ENCODE measurements at regions not wholly inside any gene's neighbourhood (a gene's known extent, or its start where the extent isn't known, plus 50 kb on each side); places are given as distances from the start of the nearest gene placed in this dataset.

GRCh38 chr12:83210933-83211332 is 524.2 kb downstream of the TMTC2 start:
- no peaks in the 10 kb centered on the region for H3K9me3 ChIP-seq
- H3K36me3 ChIP-seq: no peaks in the 10 kb centered on the region
- H3K4me1 ChIP-seq: no peaks in the 10 kb centered on the region
- TF ChIP-seq POLR2A (IDR thresholded peaks at IDR 0.05) (no peak), CTCF (IDR thresholded peaks at IDR 0.05) (no peak), POLR2AphosphoS5 (IDR thresholded peaks at IDR 0.05) (no peak), EP300 (IDR thresholded peaks at IDR 0.05) (no peak)
- no peak for DNase-seq
- H3K27me3 ChIP-seq: no peaks in the 10 kb centered on the region
- no peak overlapping the region for H3K4me3 ChIP-seq
- H3K27ac ChIP-seq: no peak overlapping the region
- WGBS, 2 donors: 75 to 76% methylated on average over 2 of the region's 2 CpGs
- no peak for ATAC-seq (ENCODE audit: low FRiP score in 2 of 2)

- no peaks in the 10 kb centered on the region for H3K27me3 ChIP-seq
These were observed 512.4 kb downstream of the TMTC2 start for GRCh38 chr12:83199069-83199468.

GRCh38 chr12:83198291-83199015 is 511.7 kb downstream of the TMTC2 start:
- H3K36me3 ChIP-seq: no peaks in the 10 kb centered on the region
- ATAC-seq (ENCODE audit: low FRiP score in 2 of 2) (no peak), DNase-seq (no peak)
- H3K4me1 ChIP-seq: no peaks in the 10 kb centered on the region
- TF ChIP-seq POLR2AphosphoS5 (IDR thresholded peaks at IDR 0.05) (no peak), POLR2A (IDR thresholded peaks at IDR 0.05) (no peak)
- 20 to 28% methylated on average over 3 of the region's 3 CpGs for WGBS, 2 donors
- H3K4me3 ChIP-seq: no peak overlapping the region
- peaks cover 0 to 1% (median 0%) of the 10 kb centered on the region in 4 donors for H3K9me3 ChIP-seq
- H3K27me3 ChIP-seq: no peaks in the 10 kb centered on the region
- H3K27ac ChIP-seq: no peak overlapping the region

More at GRCh38 chr12:83199069-83199468, 512.4 kb downstream of the TMTC2 start:
- no peaks in the 10 kb centered on the region for H3K9me3 ChIP-seq
- no peak overlapping the region for H3K4me3 ChIP-seq
- no peaks in the 10 kb centered on the region for H3K36me3 ChIP-seq
- no peak overlapping the region for H3K27ac ChIP-seq
- H3K4me1 ChIP-seq: no peaks in the 10 kb centered on the region
- TF ChIP-seq CTCF (IDR thresholded peaks at IDR 0.05) (no peak), POLR2AphosphoS5 (IDR thresholded peaks at IDR 0.05) (no peak), EP300 (IDR thresholded peaks at IDR 0.05) (no peak), POLR2A (IDR thresholded peaks at IDR 0.05) (no peak)
- DNase-seq (no peak), ATAC-seq (ENCODE audit: low FRiP score in 2 of 2) (no peak)

GRCh38 chr12:83197483-83197914 is 510.8 kb downstream of the TMTC2 start:
- H3K27me3 ChIP-seq: no peaks in the 10 kb centered on the region
- TF ChIP-seq POLR2A (IDR thresholded peaks at IDR 0.05) (no peak), POLR2AphosphoS5 (IDR thresholded peaks at IDR 0.05) (no peak), EP300 (IDR thresholded peaks at IDR 0.05) (no peak), CTCF (IDR thresholded peaks at IDR 0.05) (no peak)
- 59 to 61% methylated on average over 4 of the region's 4 CpGs for WGBS, 2 donors
- no peak overlapping the region for H3K27ac ChIP-seq
- no peak overlapping the region for H3K4me3 ChIP-seq
- peaks cover 0 to 4% (median 0%) of the 10 kb centered on the region in 4 donors for H3K9me3 ChIP-seq
- H3K36me3 ChIP-seq: no peaks in the 10 kb centered on the region
- ATAC-seq (ENCODE audit: low FRiP score in 2 of 2) (no peak), DNase-seq (no peak)
- H3K4me1 ChIP-seq: no peaks in the 10 kb centered on the region

GRCh38 chr12:83196694-83197350 is 510.1 kb downstream of the TMTC2 start:
- WGBS, 2 donors: 82 to 97% methylated on average over 3 of the region's 3 CpGs
- Histone ChIP-seq H3K36me3 (no peaks in the 10 kb centered on the region), H3K4me1 (no peaks in the 10 kb centered on the region), H3K4me3 (no peak overlapping the region), H3K9me3 (peaks cover 0 to 4% (median 0%) of the 10 kb centered on the region in 4 donors), H3K27me3 (no peaks in the 10 kb centered on the region), H3K27ac (no peak overlapping the region)
- TF ChIP-seq POLR2A (IDR thresholded peaks at IDR 0.05): no peak
- TF ChIP-seq POLR2AphosphoS5 (IDR thresholded peaks at IDR 0.05): no peak
- no peak for TF ChIP-seq EP300 (IDR thresholded peaks at IDR 0.05)
- TF ChIP-seq CTCF (IDR thresholded peaks at IDR 0.05): no peak
- no peak for ATAC-seq (ENCODE audit: low FRiP score in 2 of 2)
- no peak for DNase-seq

Measured in upper lobe of left lung (tissue), 6 donors.